Left cardiac atrium (tissue), 4 donors: ENCODE measurements at regions not wholly inside any gene's neighbourhood (a gene's known extent, or its start where the extent isn't known, plus 50 kb on each side); places are given as distances from the start of the nearest gene placed in this dataset.
A peak's percentile ranks its signal among the peaks of the same experiment; 100 is the strongest.

Experiments
- ATAC-seq, 2 donors: fragments of 200-7000 bp; cut with Tn5 transposase; one replicate each; pipeline ENCODE4 v1.9.1; 2020; ENCODE audit warnings: mild to moderate bottlenecking in 2 of 2, moderate library complexity in 2 of 2
- DNase-seq: peaks from one replicate; pipeline ENCODE4 v3.0.0-alpha.2; 2020
- intact Hi-C, 2 donors: fragments of 100-400 bp; cut with DNase I; formaldehyde crosslinking; loops; one replicate each; pipeline versions ENCODE4 v1.14.1 to v1.15.1; 2022 to 2023
- donor health status: DM: no; HTN: yes; CAD: no.
- donor health status: DM: no; HTN: yes; CAD: no; lungs with severe emphysema.
- donor health status: DM: yes; HTN: yes; CAD: no.
- donor health status: Dilated cardiomyopathy.

GRCh38 chr1:87644579-87645190 is 316.0 kb downstream of the LMO4 start:
- no peak for ATAC-seq

GRCh38 chr1:87647430-87648177 is 318.9 kb downstream of the LMO4 start:
- intact Hi-C loops = no loop called here
- DNase-seq (no peak), ATAC-seq (no peak)

More at GRCh38 chr1:87644579-87645190, 316.0 kb downstream of the LMO4 start:
- intact Hi-C loops = no loop called here
- no peak for DNase-seq

DNA sequence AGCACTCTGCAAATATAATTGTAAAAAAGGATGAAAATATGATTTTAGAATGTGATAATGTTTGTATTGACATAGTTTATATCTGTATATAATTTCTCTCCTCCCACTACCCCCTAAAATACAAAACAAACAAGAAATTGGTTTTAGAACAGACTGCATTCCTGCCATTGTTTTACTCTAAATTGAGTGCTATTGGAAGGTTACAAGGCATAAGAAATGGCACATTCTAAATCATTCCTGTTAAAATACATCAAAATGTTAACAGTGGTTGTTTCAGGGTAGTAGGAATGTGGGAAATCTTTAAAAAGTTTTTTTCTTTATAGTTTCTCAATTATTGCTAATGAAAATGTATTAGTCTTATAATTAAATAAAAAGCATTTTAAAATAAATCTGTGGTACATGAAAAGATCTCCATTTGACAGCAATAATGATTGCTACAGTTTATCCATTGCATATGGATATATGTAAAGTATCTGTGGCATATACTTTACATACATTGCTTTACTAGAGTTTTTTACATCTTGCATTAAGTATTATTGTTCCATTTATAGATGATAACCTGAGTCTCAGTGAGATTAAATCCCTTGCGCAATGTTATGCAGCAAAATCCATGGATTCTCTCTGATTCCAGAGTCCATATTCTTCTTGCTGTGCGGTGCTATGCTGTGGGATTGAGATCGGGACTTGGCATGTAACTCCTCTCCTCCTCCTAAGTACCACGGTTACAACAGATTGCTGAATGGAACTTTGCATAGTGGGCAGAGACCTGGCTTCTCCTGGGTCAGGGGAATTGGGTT is 319.8 kb downstream of the LMO4 start:
- DNase-seq (no peak), ATAC-seq (no peak)
- intact Hi-C loops = no loop called here

DNA sequence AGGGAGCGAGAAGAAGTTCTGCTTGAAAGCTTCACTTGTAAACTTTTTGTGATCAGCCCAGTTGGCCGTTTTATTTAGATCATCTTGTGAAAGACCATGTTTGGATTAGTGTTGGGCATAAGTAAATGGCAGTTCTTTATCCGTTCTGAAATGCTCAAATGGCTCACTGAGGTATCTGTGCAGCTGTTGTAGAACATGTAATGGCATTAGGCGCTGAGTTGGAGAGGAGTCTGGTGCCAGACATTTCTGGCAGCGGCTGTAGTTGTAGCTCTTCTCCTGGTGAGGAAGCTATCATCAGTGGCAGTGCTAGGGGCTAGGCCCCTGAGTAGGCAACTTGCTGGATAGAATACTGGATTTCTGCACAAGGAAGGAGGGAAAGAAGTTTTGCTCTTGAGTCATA is 321.6 kb downstream of the LMO4 start:
- intact Hi-C loops = no loop called here
- DNase-seq = no peak
- ATAC-seq = no peak

GRCh38 chr1:87652176-87652575 is 323.5 kb downstream of the LMO4 start:
- DNase-seq (no peak), ATAC-seq (no peak)
- intact Hi-C loops = no loop called here

DNA sequence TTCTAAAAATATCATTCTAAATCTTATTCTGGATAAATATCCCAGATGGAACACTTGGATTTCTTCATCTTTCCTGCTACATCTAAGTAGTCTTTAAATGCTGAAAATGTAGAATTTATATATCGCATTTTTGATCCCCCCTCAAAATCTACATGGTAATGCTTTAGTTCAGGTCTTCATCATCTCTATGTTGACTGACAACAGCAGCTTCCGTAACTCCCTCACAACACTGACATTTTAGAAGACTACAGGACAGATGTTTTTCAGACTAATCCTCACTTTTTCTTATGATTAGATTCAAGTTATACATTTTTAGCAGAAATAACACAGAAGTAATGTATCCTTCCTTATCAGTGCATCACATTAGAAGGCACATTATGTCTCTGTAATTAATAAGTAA is 336.5 kb downstream of the LMO4 start:
- ATAC-seq (no peak), DNase-seq (no peak)
- intact Hi-C loops = no loop called here

- ATAC-seq (no peak), DNase-seq (no peak)
- intact Hi-C loops = no loop called here
These were observed 338.0 kb downstream of the LMO4 start for GRCh38 chr1:87666681-87667080.

GRCh38 chr1:87669674-87670073 is 341.0 kb downstream of the LMO4 start:
- intact Hi-C loops = no loop called here
- no peak for ATAC-seq

DNA sequence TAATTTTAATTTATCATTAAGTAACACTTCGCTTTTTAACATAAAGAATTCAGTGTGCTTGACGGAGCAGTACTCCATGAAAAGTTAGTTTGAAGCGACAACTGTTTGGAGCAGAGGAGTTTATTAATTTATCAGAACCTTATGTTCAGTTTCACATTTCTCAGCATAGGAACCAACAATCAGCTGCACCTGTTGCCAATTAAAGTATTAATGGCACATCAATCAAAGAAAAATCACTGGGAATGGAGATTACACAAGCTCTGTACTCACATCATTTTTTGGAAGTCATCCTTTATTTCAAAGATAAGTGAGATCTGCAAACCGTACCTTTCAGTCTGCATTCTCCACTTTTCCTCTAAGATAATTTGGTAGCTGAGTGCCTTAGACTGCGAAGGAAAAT is 344.6 kb downstream of the LMO4 start:
- intact Hi-C loops = no loop called here
- DNase-seq (no peak), ATAC-seq (no peak)

More at GRCh38 chr1:87669674-87670073, 341.0 kb downstream of the LMO4 start:
- no peak for DNase-seq

GRCh38 chr1:87673748-87674147 is 345.1 kb downstream of the LMO4 start:
- ATAC-seq (no peak), DNase-seq (no peak)
- intact Hi-C loops = no loop called here

GRCh38 chr1:87674791-87675190 is 346.1 kb downstream of the LMO4 start:
- DNase-seq (no peak), ATAC-seq (no peak)
- intact Hi-C loops = no loop called here

DNA sequence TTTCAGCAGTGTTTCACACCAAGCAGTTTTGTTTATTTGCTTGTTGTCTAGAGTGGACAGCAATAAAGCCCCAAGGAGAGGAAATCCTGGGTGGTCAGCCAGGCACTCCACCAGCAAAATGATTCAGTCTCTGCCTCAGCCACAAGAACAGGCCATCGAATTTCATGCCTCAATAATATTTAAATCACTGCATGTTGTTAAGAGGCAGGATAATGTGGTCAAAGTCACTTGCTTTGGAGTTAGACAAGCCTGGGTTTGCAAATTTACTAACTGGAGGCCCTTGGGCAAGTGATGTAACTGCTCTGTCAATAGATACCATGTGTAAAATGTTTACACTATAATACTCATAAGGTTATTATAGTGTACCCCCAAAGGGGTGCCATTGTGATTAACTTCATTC is 349.6 kb downstream of the LMO4 start:
- DNase-seq (no peak), ATAC-seq (no peak)
- intact Hi-C loops = no loop called here

GRCh38 chr1:87682565-87682964 is 353.9 kb downstream of the LMO4 start:
- intact Hi-C loops = loop anchor here in 1 of 2 donors (10.0 kb wide), 1 partner anchor 348 kb away; no protein-coding TSS in a partner anchor
- ATAC-seq (no peak), DNase-seq (no peak)

- intact Hi-C loops = loop anchor here in 1 of 2 donors (10.0 kb wide), 1 partner anchor 349 kb away; no protein-coding TSS in a partner anchor
- ATAC-seq (no peak), DNase-seq (no peak)
These were observed 354.7 kb downstream of the LMO4 start for GRCh38 chr1:87683196-87683956.

DNA sequence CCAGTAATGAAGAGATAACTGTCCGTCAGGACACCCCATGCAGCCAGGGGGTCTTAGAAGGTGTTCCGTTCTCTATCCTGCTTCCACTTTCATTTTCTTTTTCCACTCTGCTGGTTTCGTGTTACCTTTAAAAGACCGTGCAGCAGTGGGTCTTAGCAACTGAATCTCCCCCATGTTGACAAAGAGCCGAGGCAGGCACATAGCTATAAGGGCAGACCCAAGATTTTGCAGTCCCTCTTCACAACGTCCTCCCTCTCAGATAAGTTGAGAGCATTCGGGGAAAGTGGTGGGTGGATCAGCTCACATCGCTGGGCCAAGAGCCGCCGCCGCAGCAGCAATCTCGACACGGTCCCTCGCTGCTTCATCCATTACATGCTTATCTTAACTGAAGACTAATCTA is 355.5 kb downstream of the LMO4 start:
- ATAC-seq (peak; percentile 62 to 79), DNase-seq (peak; percentile 23)
- intact Hi-C loops = loop anchor here in 1 of 2 donors (10.0 kb wide), 1 partner anchor 349 kb away; no protein-coding TSS in a partner anchor

- intact Hi-C loops = loop anchor here in 1 of 2 donors (10.0 kb wide), 1 partner anchor 350 kb away; no protein-coding TSS in a partner anchor
- no peak for DNase-seq
- peak; percentile 55 to 85 for ATAC-seq
These were observed 356.1 kb downstream of the LMO4 start for GRCh38 chr1:87684713-87685205.

DNA sequence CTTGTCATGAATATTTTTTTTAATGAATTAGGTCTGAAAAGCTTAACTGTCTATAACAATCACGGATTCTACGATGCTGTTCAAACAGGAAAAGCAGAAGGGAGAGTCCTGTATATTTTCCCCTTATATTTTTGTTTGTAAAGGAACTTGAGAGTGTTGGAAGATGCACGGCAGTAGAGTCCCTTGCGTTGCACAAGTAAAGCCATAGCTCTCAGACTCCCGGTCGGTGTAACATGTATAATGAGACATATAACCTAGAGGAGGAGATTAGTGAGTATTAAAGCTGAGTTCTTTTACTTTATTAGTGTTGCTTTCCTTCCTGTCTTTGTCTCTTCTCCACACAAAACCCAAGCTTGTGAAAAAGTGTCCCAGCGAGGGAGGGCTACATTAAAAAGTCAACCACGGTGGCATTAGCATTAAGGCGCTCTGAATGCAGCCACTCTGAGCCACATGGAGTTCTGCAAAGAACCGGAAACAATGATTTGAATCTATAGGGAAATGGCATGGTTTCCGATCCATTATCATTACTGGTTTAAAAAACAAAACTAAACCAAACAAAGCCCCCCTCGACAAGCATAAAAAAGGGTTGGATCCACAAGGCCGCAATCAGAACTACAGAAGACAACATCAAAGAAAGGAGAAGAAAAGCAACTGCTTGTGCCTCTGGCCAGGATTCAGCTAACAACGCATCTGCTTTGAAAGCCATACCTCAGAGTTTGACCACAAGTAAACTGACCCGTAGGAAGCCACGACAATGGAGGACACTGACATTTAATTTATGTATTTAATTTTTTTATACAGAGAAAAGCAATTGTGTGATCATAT is 356.8 kb downstream of the LMO4 start:
- DNase-seq (no peak), ATAC-seq (peak in 1 of 2 donors; percentile 26)
- intact Hi-C loops = loop anchor here in 1 of 2 donors (10.0 kb wide), 1 partner anchor 351 kb away; no protein-coding TSS in a partner anchor

DNA sequence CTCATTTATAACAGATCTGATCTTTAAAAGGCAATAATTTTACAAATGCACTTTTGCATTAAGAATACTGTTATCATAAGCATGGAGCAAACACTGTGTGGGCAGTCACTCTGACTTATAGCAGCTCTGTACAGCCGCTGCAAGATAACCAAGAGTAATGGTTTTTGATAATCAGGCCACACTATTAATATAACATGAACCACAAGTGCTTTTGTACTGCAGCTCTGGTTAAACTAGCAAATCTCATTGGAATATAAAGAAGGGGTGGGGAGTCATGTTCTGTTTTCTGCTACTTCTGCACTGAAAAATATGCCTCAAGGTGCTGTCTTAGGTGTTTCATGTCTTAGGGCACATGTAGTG is 357.4 kb downstream of the LMO4 start:
- intact Hi-C loops = loop anchor here in 1 of 2 donors (10.0 kb wide), 1 partner anchor 351 kb away; no protein-coding TSS in a partner anchor
- ATAC-seq (no peak), DNase-seq (no peak)
